Hepatocyte (in vitro differentiated cells): ENCODE measurements at regions not wholly inside any gene's neighbourhood (a gene's known extent, or its start where the extent isn't known, plus 50 kb on each side); places are given as distances from the start of the nearest gene placed in this dataset.

ENCODE experiments used
- EZH2phosphoT487 ChIP-seq: fragments of 200-600 bp; sonication (generic); IDR thresholded peaks from one replicate; pipeline ENCODE4 v1.6.1; 2018; ENCODE audit warnings: antibody characterized with exemption, mild to moderate bottlenecking, low read depth, moderate library complexity; ENCODE audit not compliant: unreplicated experiment, severe bottlenecking
- TF ChIP-seq, protein P1 (sequence below): fragments of 200-600 bp; sonication (generic); IDR thresholded peaks from 2 replicates; pipeline ENCODE4 v1.5.1; 2016; ENCODE audit warnings: antibody characterized with exemption, mild to moderate bottlenecking; ENCODE audit not compliant: poor library complexity

DNA sequence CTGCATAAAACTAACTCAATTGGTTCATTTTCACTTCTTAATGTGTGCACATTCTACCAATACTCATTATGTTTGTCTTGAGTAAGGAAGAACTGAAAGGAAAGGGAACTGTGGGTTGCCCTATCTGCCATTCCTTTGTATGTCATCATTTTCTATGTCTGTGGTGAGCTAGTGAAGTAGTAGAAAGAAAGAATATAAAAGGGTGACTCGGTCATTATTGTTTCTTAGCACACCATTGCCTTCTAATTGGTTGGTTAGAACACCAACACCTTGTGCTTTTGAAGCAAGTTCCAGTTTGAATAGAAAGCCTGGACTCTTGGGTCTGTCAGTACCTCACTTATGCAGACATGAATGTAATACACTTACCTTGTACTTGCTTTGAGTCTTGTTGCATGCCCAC is 64.3 kb upstream of the MDFIC start:
- TF ChIP-seq, protein P1, sequence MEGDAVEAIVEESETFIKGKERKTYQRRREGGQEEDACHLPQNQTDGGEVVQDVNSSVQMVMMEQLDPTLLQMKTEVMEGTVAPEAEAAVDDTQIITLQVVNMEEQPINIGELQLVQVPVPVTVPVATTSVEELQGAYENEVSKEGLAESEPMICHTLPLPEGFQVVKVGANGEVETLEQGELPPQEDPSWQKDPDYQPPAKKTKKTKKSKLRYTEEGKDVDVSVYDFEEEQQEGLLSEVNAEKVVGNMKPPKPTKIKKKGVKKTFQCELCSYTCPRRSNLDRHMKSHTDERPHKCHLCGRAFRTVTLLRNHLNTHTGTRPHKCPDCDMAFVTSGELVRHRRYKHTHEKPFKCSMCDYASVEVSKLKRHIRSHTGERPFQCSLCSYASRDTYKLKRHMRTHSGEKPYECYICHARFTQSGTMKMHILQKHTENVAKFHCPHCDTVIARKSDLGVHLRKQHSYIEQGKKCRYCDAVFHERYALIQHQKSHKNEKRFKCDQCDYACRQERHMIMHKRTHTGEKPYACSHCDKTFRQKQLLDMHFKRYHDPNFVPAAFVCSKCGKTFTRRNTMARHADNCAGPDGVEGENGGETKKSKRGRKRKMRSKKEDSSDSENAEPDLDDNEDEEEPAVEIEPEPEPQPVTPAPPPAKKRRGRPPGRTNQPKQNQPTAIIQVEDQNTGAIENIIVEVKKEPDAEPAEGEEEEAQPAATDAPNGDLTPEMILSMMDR, result no peak
- no peak for TF ChIP-seq EZH2phosphoT487
